HL-60 (cell line): ENCODE measurements at regions not wholly inside any gene's neighbourhood (a gene's known extent, or its start where the extent isn't known, plus 50 kb on each side); places are given as distances from the start of the nearest gene placed in this dataset.

Experiments used
- DNase-seq, 2 experiments: peaks; one replicate each; pipeline ENCODE4 v3.0.0-alpha.2; 2010 to 2020; ENCODE audit warnings: low read depth in 1 of 2, low spot score in 1 of 2
- H3K27ac ChIP-seq: fragments of 250-450 bp; sonication (Bioruptor Pico); replicated peaks from 2 replicates; pipeline ENCODE4 v1.5.1; 2020; ENCODE audit warnings: mild to moderate bottlenecking, moderate library complexity
- H3K27me3 ChIP-seq: fragments of 250-450 bp; sonication (Bioruptor Pico); 2 replicates; pipeline ENCODE4 v1.5.1; 2021; ENCODE audit warnings: mild to moderate bottlenecking, moderate library complexity; ENCODE audit not compliant: insufficient read depth, poor library complexity, severe bottlenecking
- H3K4me3 ChIP-seq: replicated peaks from 2 replicates; pipeline ENCODE4 v1.5.1; 2011; ENCODE audit warnings: mild to moderate bottlenecking, control low read depth, low read length; ENCODE audit not compliant: insufficient read depth
- GABPA ChIP-seq: IDR thresholded peaks from 2 replicates; pipeline ENCODE4 v1.6.1; 2012; ENCODE audit warnings: low read depth
- POLR2AphosphoS5 ChIP-seq: IDR thresholded peaks from 2 replicates; pipeline ENCODE4 v1.6.1; 2012; ENCODE audit warnings: low read depth
- SPI1 ChIP-seq: IDR thresholded peaks from 2 replicates; pipeline ENCODE4 v1.6.1; 2012; ENCODE audit warnings: low read depth, mild to moderate bottlenecking, borderline replicate concordance
- TF ChIP-seq, protein P1 (sequence below): IDR thresholded peaks from one replicate; pipeline ENCODE4 v1.5.1; 2011; ENCODE audit warnings: low read length, control low read depth, inconsistent platforms; ENCODE audit not compliant: insufficient read depth
- TF ChIP-seq, protein P2 (sequence below): IDR thresholded peaks from 2 replicates; pipeline ENCODE4 v1.6.1; 2012; ENCODE audit warnings: low read depth; ENCODE audit not compliant: insufficient replicate concordance

DNA sequence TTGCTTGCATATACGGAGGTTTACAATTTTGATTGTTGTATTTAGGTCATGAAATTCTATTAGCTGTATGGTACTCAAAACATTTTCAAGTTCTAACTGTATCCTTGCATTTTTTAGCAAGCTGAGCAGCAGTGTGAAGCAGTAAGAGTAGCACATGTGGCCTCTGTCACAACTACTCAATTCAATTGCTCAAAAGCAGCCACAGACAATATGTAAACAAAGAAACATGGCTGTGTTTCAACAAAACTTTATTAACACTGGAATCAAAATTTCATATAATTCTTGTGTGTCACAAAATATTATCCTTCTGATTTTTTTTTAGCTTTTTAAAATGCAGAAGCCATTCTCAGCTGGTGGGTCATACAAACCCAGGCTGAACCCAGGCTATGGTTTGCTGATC, 266.7 kb upstream of the LRRN1 start:
- no peak overlapping the region for H3K27ac ChIP-seq
- TF ChIP-seq, protein P1, sequence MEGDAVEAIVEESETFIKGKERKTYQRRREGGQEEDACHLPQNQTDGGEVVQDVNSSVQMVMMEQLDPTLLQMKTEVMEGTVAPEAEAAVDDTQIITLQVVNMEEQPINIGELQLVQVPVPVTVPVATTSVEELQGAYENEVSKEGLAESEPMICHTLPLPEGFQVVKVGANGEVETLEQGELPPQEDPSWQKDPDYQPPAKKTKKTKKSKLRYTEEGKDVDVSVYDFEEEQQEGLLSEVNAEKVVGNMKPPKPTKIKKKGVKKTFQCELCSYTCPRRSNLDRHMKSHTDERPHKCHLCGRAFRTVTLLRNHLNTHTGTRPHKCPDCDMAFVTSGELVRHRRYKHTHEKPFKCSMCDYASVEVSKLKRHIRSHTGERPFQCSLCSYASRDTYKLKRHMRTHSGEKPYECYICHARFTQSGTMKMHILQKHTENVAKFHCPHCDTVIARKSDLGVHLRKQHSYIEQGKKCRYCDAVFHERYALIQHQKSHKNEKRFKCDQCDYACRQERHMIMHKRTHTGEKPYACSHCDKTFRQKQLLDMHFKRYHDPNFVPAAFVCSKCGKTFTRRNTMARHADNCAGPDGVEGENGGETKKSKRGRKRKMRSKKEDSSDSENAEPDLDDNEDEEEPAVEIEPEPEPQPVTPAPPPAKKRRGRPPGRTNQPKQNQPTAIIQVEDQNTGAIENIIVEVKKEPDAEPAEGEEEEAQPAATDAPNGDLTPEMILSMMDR: no peak
- TF ChIP-seq SPI1: no peak
- TF ChIP-seq, protein P2, sequence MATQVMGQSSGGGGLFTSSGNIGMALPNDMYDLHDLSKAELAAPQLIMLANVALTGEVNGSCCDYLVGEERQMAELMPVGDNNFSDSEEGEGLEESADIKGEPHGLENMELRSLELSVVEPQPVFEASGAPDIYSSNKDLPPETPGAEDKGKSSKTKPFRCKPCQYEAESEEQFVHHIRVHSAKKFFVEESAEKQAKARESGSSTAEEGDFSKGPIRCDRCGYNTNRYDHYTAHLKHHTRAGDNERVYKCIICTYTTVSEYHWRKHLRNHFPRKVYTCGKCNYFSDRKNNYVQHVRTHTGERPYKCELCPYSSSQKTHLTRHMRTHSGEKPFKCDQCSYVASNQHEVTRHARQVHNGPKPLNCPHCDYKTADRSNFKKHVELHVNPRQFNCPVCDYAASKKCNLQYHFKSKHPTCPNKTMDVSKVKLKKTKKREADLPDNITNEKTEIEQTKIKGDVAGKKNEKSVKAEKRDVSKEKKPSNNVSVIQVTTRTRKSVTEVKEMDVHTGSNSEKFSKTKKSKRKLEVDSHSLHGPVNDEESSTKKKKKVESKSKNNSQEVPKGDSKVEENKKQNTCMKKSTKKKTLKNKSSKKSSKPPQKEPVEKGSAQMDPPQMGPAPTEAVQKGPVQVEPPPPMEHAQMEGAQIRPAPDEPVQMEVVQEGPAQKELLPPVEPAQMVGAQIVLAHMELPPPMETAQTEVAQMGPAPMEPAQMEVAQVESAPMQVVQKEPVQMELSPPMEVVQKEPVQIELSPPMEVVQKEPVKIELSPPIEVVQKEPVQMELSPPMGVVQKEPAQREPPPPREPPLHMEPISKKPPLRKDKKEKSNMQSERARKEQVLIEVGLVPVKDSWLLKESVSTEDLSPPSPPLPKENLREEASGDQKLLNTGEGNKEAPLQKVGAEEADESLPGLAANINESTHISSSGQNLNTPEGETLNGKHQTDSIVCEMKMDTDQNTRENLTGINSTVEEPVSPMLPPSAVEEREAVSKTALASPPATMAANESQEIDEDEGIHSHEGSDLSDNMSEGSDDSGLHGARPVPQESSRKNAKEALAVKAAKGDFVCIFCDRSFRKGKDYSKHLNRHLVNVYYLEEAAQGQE: no peak
- TF ChIP-seq GABPA: no peak
- no peak for TF ChIP-seq POLR2AphosphoS5
- no peak for DNase-seq
- no peaks in the 10 kb centered on the region for H3K27me3 ChIP-seq
- no peak overlapping the region for H3K4me3 ChIP-seq

DNA sequence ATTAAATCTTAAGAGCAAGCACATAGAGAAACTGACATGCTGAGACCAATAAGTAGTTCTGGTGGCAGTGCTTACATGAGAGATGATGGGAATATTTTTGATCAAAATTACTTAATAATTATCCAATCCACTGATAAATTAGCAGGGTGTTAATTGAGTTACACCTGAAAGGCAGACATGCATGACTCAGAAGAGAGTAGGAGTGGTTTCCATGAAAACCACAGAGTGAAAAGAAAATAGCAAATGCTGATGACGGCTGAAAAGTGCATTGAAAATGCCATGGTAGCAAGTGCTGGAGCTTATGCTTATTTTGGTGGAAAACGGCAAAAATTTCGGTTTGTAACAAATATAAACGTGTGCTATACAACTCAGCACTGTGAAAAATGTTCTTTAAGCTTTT, 267.8 kb upstream of the LRRN1 start:
- Histone ChIP-seq H3K27ac (no peak overlapping the region), H3K4me3 (no peak overlapping the region), H3K27me3 (no peaks in the 10 kb centered on the region)
- DNase-seq: no peak
- TF ChIP-seq, protein P1: no peak
- TF ChIP-seq SPI1 (no peak), GABPA (no peak), POLR2AphosphoS5 (no peak)
- TF ChIP-seq, protein P2: no peak

DNA sequence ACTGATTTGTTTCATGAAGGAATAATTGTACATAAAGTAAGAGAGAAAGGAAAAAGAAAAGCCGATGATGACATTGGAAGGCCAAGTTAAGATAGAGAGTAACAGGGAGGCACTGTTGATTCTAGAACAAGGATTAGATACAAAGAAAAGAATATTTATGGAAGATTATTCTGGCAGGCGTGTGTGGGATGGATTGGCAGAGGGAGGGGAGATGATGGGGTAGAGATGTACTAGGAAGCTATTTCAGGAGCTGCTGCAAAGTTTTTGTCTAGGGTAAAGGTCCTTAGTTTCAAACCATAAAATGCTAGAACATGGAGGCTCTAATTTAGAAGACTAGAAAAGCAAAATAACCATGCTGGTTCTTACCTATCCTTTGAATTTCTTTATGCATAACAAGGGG, 280.0 kb upstream of the LRRN1 start:
- TF ChIP-seq, protein P1: no peak
- TF ChIP-seq, protein P2: no peak
- TF ChIP-seq SPI1 (no peak), GABPA (no peak), POLR2AphosphoS5 (no peak)
- H3K4me3 ChIP-seq: no peak overlapping the region
- no peak for DNase-seq
- no peaks in the 10 kb centered on the region for H3K27me3 ChIP-seq
- H3K27ac ChIP-seq: no peak overlapping the region
